Body of pancreas (tissue), 4 donors: ENCODE measurements at regions not wholly inside any gene's neighbourhood (a gene's known extent, or its start where the extent isn't known, plus 50 kb on each side); places are given as distances from the start of the nearest gene placed in this dataset.

Experiments used
- ATAC-seq: fragments of 150-250 bp; one replicate; pipeline ENCODE4 v1.9.1; 2016
- DNase-seq, 4 donors: peaks; one replicate each; pipeline ENCODE4 v3.0.0-alpha.2; 2019
- H3K27ac ChIP-seq, 4 donors: fragments of 200-600 bp; sonication (generic); 1 replicate in 3 of 4; 2 replicates in 1 of 4; pipeline versions ENCODE4 v1.5.1 to v1.6.1; 2016 to 2019; ENCODE audit warnings: mild to moderate bottlenecking in 1 of 4, mixed read lengths in 1 of 4, moderate library complexity in 1 of 4
- H3K27me3 ChIP-seq, 2 donors: fragments of 200-600 bp; sonication (generic); one replicate each; pipeline ENCODE4 v1.6.0; 2016; ENCODE audit warnings: mild to moderate bottlenecking in 1 of 2
- H3K36me3 ChIP-seq, 2 donors: fragments of 200-600 bp; sonication (generic); replicated peaks in 1 of 2; 2 replicates each; pipeline ENCODE4 v1.5.1; 2016; ENCODE audit warnings: low read depth in 2 of 2; ENCODE audit not compliant: insufficient read depth in 1 of 2
- H3K4me1 ChIP-seq: fragments of 200-600 bp; sonication (generic); one replicate; pipeline ENCODE4 v1.6.0; 2016
- H3K4me3 ChIP-seq, 2 donors: fragments of 200-600 bp; sonication (generic); 1 replicate in 1 of 2; 2 replicates in 1 of 2; pipeline ENCODE4 v1.5.1; 2016 to 2019
- H3K9me3 ChIP-seq, 3 donors: fragments of 200-600 bp; sonication (generic); 1 replicate in 2 of 3; 2 replicates in 1 of 3; pipeline ENCODE4 v1.5.1; 2016
- CTCF ChIP-seq, 7 experiments: fragments of 450-650 bp in 4 of 7; fragments of 200-600 bp in 3 of 7; sonication (generic) in 3 of 7; IDR thresholded peaks; one replicate each; pipeline ENCODE4 v1.5.1; 2016 to 2019; ENCODE audit warnings: antibody characterized with exemption in 7 of 7
- POLR2A ChIP-seq, 3 donors: fragments of 450-650 bp; IDR thresholded peaks; one replicate each; pipeline ENCODE4 v1.6.1; 2016; ENCODE audit warnings: antibody characterized with exemption in 3 of 3, mild to moderate bottlenecking in 2 of 3
- WGBS, 2 donors: methylation state at CpG; one replicate each; pipeline ENCODE4 v1.1.5; 2017; 5-methylcytosine and 5-hydroxymethylcytosine counted together
- intact Hi-C: fragments of 100-400 bp; cut with DNase I; formaldehyde crosslinking; loops from one replicate; pipeline ENCODE4 v1.15.1; 2023

GRCh38 chr5:99102073-99102697 lies 173.4 kb upstream of the CHD1 start:
- Histone ChIP-seq H3K36me3 (no peaks in the 10 kb centered on the region), H3K4me3 (no peak overlapping the region), H3K9me3 (no peaks in the 10 kb centered on the region), H3K27ac (no peak overlapping the region), H3K27me3 (no peaks in the 10 kb centered on the region), H3K4me1 (no peaks in the 10 kb centered on the region)
- 48 to 54% methylated on average over 3 of the region's 3 CpGs for WGBS, 2 donors
- ATAC-seq (no peak), DNase-seq (no peak)
- TF ChIP-seq CTCF (IDR thresholded peaks at IDR 0.05) (no peak), POLR2A (IDR thresholded peaks at IDR 0.05) (no peak)
- intact Hi-C loops, result no loop called here

- H3K27me3 ChIP-seq, result no peaks in the 10 kb centered on the region
- DNase-seq (no peak), ATAC-seq (no peak)
- intact Hi-C loops, result no loop called here
- no peaks in the 10 kb centered on the region for H3K36me3 ChIP-seq
- H3K27ac ChIP-seq, result no peak overlapping the region
- H3K9me3 ChIP-seq, result no peaks in the 10 kb centered on the region
- TF ChIP-seq CTCF (IDR thresholded peaks at IDR 0.05) (no peak), POLR2A (IDR thresholded peaks at IDR 0.05) (no peak)
- no peak overlapping the region for H3K4me3 ChIP-seq
- H3K4me1 ChIP-seq, result no peaks in the 10 kb centered on the region
These were observed 170.9 kb upstream of the CHD1 start for GRCh38 chr5:99099691-99100090.

GRCh38 chr5:99089822-99090549 lies 161.2 kb upstream of the CHD1 start:
- Histone ChIP-seq H3K27ac (no peak overlapping the region), H3K36me3 (no peaks in the 10 kb centered on the region), H3K27me3 (no peaks in the 10 kb centered on the region), H3K9me3 (no peaks in the 10 kb centered on the region), H3K4me1 (no peaks in the 10 kb centered on the region), H3K4me3 (no peak overlapping the region)
- ATAC-seq (no peak), DNase-seq (no peak)
- 79 to 86% methylated on average over 2 of the region's 2 CpGs for WGBS, 2 donors
- intact Hi-C loops, result no loop called here
- TF ChIP-seq CTCF (IDR thresholded peaks at IDR 0.05) (no peak), POLR2A (IDR thresholded peaks at IDR 0.05) (no peak)

GRCh38 chr5:99088309-99088708 lies 159.5 kb upstream of the CHD1 start:
- no peak for TF ChIP-seq POLR2A (IDR thresholded peaks at IDR 0.05)
- TF ChIP-seq CTCF (IDR thresholded peaks at IDR 0.05), result no peak
- ATAC-seq (no peak), DNase-seq (no peak)
- no peaks in the 10 kb centered on the region for H3K9me3 ChIP-seq
- no peaks in the 10 kb centered on the region for H3K36me3 ChIP-seq
- H3K4me3 ChIP-seq, result no peak overlapping the region
- H3K27ac ChIP-seq, result no peak overlapping the region
- H3K27me3 ChIP-seq, result no peaks in the 10 kb centered on the region
- 51 to 54% methylated on average over 3 of the region's 3 CpGs for WGBS, 2 donors
- intact Hi-C loops, result no loop called here
- H3K4me1 ChIP-seq, result no peaks in the 10 kb centered on the region

- TF ChIP-seq POLR2A (IDR thresholded peaks at IDR 0.05) (no peak), CTCF (IDR thresholded peaks at IDR 0.05) (no peak)
- Histone ChIP-seq H3K9me3 (no peaks in the 10 kb centered on the region), H3K27ac (no peak overlapping the region), H3K4me3 (no peak overlapping the region), H3K27me3 (no peaks in the 10 kb centered on the region), H3K4me1 (no peaks in the 10 kb centered on the region), H3K36me3 (no peaks in the 10 kb centered on the region)
- ATAC-seq (no peak), DNase-seq (no peak)
- intact Hi-C loops, result no loop called here
- WGBS, 2 donors, result 35 to 50% methylated on average over 3 of the region's 3 CpGs
These were observed 154.4 kb upstream of the CHD1 start for GRCh38 chr5:99083197-99083596.
